ENCODE measurements at regions not wholly inside any gene's neighbourhood (a gene's known extent, or its start where the extent isn't known, plus 50 kb on each side); places are given as distances from the start of the nearest gene placed in this dataset.
"Not testable (repeated sequence)": the region's sequence is repeated elsewhere in the genome, so short reads cannot be mapped to it uniquely, and the experiment has no call there.

- H3K4me3 ChIP-seq (ENCODE audit: insufficient read depth in 1 of 2, low read depth in 1 of 2, low read length in 2 of 2); H3K14ac ChIP-seq (ENCODE audit: low read length in 2 of 2); H3K9me3 ChIP-seq (ENCODE audit: control insufficient read depth, low read length); H3K4me2 ChIP-seq (ENCODE audit: low read length, poor library complexity, severe bottlenecking); H3K36me3 ChIP-seq (ENCODE audit: control insufficient read depth in 1 of 2, insufficient read depth in 2 of 2, low read depth in 1 of 2, low read length in 2 of 2); H3K23ac ChIP-seq (ENCODE audit: low read length in 2 of 2); H2BK12ac ChIP-seq (ENCODE audit: low read length in 2 of 2); H4K8ac ChIP-seq (ENCODE audit: low read length); H2AFZ ChIP-seq (ENCODE audit: low read depth, low read length); H2BK120ac ChIP-seq (ENCODE audit: low read depth, low read length); H3K79me1 ChIP-seq (replicated peaks; ENCODE audit: low read length, poor library complexity, severe bottlenecking); DNase-seq; H3K27ac ChIP-seq (ENCODE audit: low read length, poor library complexity, severe bottlenecking); H2BK5ac ChIP-seq (ENCODE audit: low read depth, low read length, poor library complexity, severe bottlenecking); H3K4ac ChIP-seq (ENCODE audit: low read depth in 1 of 2, low read length in 2 of 2); H2BK15ac ChIP-seq (ENCODE audit: low read depth, poor library complexity, severe bottlenecking); H2AK5ac ChIP-seq (ENCODE audit: low read length, severe bottlenecking); H3K18ac ChIP-seq (ENCODE audit: low read depth in 1 of 2, low read length in 2 of 2); H3K9ac ChIP-seq (ENCODE audit: low read length); H4K91ac ChIP-seq (ENCODE audit: low read length); H3K27me3 ChIP-seq (ENCODE audit: control insufficient read depth in 1 of 2, insufficient read depth in 1 of 2, low read length in 2 of 2): not testable (repeated sequence)
- H3K4me1 ChIP-seq (ENCODE audit: control insufficient read depth, insufficient read depth, low read depth, low read length) = peaks cover 20% of the 10 kb centered on the region
- 60% methylated on average over 1 of the region's 2 CpGs for WGBS
Measured at GRCh38 chr10:35272401-35272800, 63.9 kb upstream of the CCNY start.

- H4K91ac ChIP-seq (ENCODE audit: low read length); H3K23ac ChIP-seq (ENCODE audit: low read length in 2 of 2); H3K79me1 ChIP-seq (replicated peaks; ENCODE audit: low read length, poor library complexity, severe bottlenecking); H2AFZ ChIP-seq (ENCODE audit: low read depth, low read length); H3K4me3 ChIP-seq (ENCODE audit: insufficient read depth in 1 of 2, low read depth in 1 of 2, low read length in 2 of 2); H2BK12ac ChIP-seq (ENCODE audit: low read length in 2 of 2); H2BK15ac ChIP-seq (ENCODE audit: low read depth, poor library complexity, severe bottlenecking); H3K4me1 ChIP-seq (ENCODE audit: control insufficient read depth, insufficient read depth, low read depth, low read length); H3K9ac ChIP-seq (ENCODE audit: low read length); H3K14ac ChIP-seq (ENCODE audit: low read length in 2 of 2); H3K18ac ChIP-seq (ENCODE audit: low read depth in 1 of 2, low read length in 2 of 2); H3K36me3 ChIP-seq (ENCODE audit: control insufficient read depth in 1 of 2, insufficient read depth in 2 of 2, low read depth in 1 of 2, low read length in 2 of 2); H3K4ac ChIP-seq (ENCODE audit: low read depth in 1 of 2, low read length in 2 of 2); H3K9me3 ChIP-seq (ENCODE audit: control insufficient read depth, low read length); DNase-seq; H3K4me2 ChIP-seq (ENCODE audit: low read length, poor library complexity, severe bottlenecking); H4K8ac ChIP-seq (ENCODE audit: low read length); H3K27ac ChIP-seq (ENCODE audit: low read length, poor library complexity, severe bottlenecking); H2BK5ac ChIP-seq (ENCODE audit: low read depth, low read length, poor library complexity, severe bottlenecking); H2AK5ac ChIP-seq (ENCODE audit: low read length, severe bottlenecking); H3K27me3 ChIP-seq (ENCODE audit: control insufficient read depth in 1 of 2, insufficient read depth in 1 of 2, low read length in 2 of 2); H2BK120ac ChIP-seq (ENCODE audit: low read depth, low read length): not testable (repeated sequence)
- WGBS = 83% methylated on average over 1 of the region's 1 CpG
Measured at GRCh38 chr10:35273994-35274393, 62.3 kb upstream of the CCNY start.

GRCh38 chr10:35274498-35275060, 61.7 kb upstream of the CCNY start:
- H3K27me3 ChIP-seq (ENCODE audit: control insufficient read depth in 1 of 2, insufficient read depth in 1 of 2, low read length in 2 of 2) = no peaks in the 10 kb centered on the region
- H2AFZ ChIP-seq (ENCODE audit: low read depth, low read length) = no peak overlapping the region
- no peak overlapping the region for H2AK5ac ChIP-seq (ENCODE audit: low read length, severe bottlenecking)
- H3K36me3 ChIP-seq (ENCODE audit: control insufficient read depth in 1 of 2, insufficient read depth in 2 of 2, low read depth in 1 of 2, low read length in 2 of 2) = no peaks in the 10 kb centered on the region
- H2BK12ac ChIP-seq (ENCODE audit: low read length in 2 of 2) = no peak overlapping the region
- H3K4me2 ChIP-seq (ENCODE audit: low read length, poor library complexity, severe bottlenecking) = no peak overlapping the region
- H3K4me3 ChIP-seq (ENCODE audit: insufficient read depth in 1 of 2, low read depth in 1 of 2, low read length in 2 of 2) = no peak overlapping the region
- no peak overlapping the region for H2BK120ac ChIP-seq (ENCODE audit: low read depth, low read length)
- no peaks in the 10 kb centered on the region for H3K9me3 ChIP-seq (ENCODE audit: control insufficient read depth, low read length)
- H3K27ac ChIP-seq (ENCODE audit: low read length, poor library complexity, severe bottlenecking) = no peak overlapping the region
- H4K8ac ChIP-seq (ENCODE audit: low read length) = peak overlapping the region; percentile 31
- WGBS = 89% methylated on average over 9 of the region's 9 CpGs
- no peak overlapping the region for H3K18ac ChIP-seq (ENCODE audit: low read depth in 1 of 2, low read length in 2 of 2)
- H3K4me1 ChIP-seq (ENCODE audit: control insufficient read depth, insufficient read depth, low read depth, low read length) = peaks cover 6% of the 10 kb centered on the region
- no peak overlapping the region for H2BK5ac ChIP-seq (ENCODE audit: low read depth, low read length, poor library complexity, severe bottlenecking)
- H4K91ac ChIP-seq (ENCODE audit: low read length) = no peak overlapping the region
- no peak overlapping the region for H3K23ac ChIP-seq (ENCODE audit: low read length in 2 of 2)
- H3K4ac ChIP-seq (ENCODE audit: low read depth in 1 of 2, low read length in 2 of 2) = no peak overlapping the region
- DNase-seq = no peak
- no peaks in the 10 kb centered on the region for H3K79me1 ChIP-seq (replicated peaks; ENCODE audit: low read length, poor library complexity, severe bottlenecking)
- no peak overlapping the region for H2BK15ac ChIP-seq (ENCODE audit: low read depth, poor library complexity, severe bottlenecking)
- H3K14ac ChIP-seq (ENCODE audit: low read length in 2 of 2) = no peak overlapping the region
- H3K9ac ChIP-seq (ENCODE audit: low read length) = no peak overlapping the region

- Histone ChIP-seq H3K18ac (ENCODE audit: low read depth in 1 of 2, low read length in 2 of 2) (no peak overlapping the region), H2AFZ (ENCODE audit: low read depth, low read length) (no peak overlapping the region), H3K27me3 (ENCODE audit: control insufficient read depth in 1 of 2, insufficient read depth in 1 of 2, low read length in 2 of 2) (no peaks in the 10 kb centered on the region), H3K79me1 (replicated peaks; ENCODE audit: low read length, poor library complexity, severe bottlenecking) (no peaks in the 10 kb centered on the region), H2AK5ac (ENCODE audit: low read length, severe bottlenecking) (no peak overlapping the region), H3K4me2 (ENCODE audit: low read length, poor library complexity, severe bottlenecking) (no peak overlapping the region), H3K14ac (ENCODE audit: low read length in 2 of 2) (no peak overlapping the region), H2BK120ac (ENCODE audit: low read depth, low read length) (no peak overlapping the region), H3K9ac (ENCODE audit: low read length) (no peak overlapping the region), H2BK12ac (ENCODE audit: low read length in 2 of 2) (no peak overlapping the region), H3K4me1 (ENCODE audit: control insufficient read depth, insufficient read depth, low read depth, low read length) (peaks cover under 1% of the 10 kb centered on the region), H2BK5ac (ENCODE audit: low read depth, low read length, poor library complexity, severe bottlenecking) (no peak overlapping the region), H3K4ac (ENCODE audit: low read depth in 1 of 2, low read length in 2 of 2) (no peak overlapping the region), H3K36me3 (ENCODE audit: control insufficient read depth in 1 of 2, insufficient read depth in 2 of 2, low read depth in 1 of 2, low read length in 2 of 2) (no peaks in the 10 kb centered on the region), H4K8ac (ENCODE audit: low read length) (no peak overlapping the region), H3K4me3 (ENCODE audit: insufficient read depth in 1 of 2, low read depth in 1 of 2, low read length in 2 of 2) (no peak overlapping the region), H3K23ac (ENCODE audit: low read length in 2 of 2) (no peak overlapping the region), H4K91ac (ENCODE audit: low read length) (no peak overlapping the region), H2BK15ac (ENCODE audit: low read depth, poor library complexity, severe bottlenecking) (no peak overlapping the region), H3K27ac (ENCODE audit: low read length, poor library complexity, severe bottlenecking) (no peak overlapping the region), H3K9me3 (ENCODE audit: control insufficient read depth, low read length) (no peaks in the 10 kb centered on the region)
- no peak for DNase-seq
- WGBS = no CpG with 5 or more reads among the region's 1 CpG
Measured at GRCh38 chr10:35276889-35277288, 59.4 kb upstream of the CCNY start.

Data from mesenchymal stem cell (in vitro differentiated cells and primary cell).